KOPT-K1 (cell line): ENCODE measurements at regions not wholly inside any gene's neighbourhood (a gene's known extent, or its start where the extent isn't known, plus 50 kb on each side); places are given as distances from the start of the nearest gene placed in this dataset.

Source experiments
- H3K27ac ChIP-seq: fragments of 200-600 bp; sonication (generic); 2 replicates; pipeline ENCODE4 v1.5.1; 2016; ENCODE audit warnings: antibody characterized with exemption, mild to moderate bottlenecking, low read depth, low read length; ENCODE audit not compliant: poor library complexity, severe bottlenecking
- H3K36me3 ChIP-seq: fragments of 200-600 bp; sonication (generic); 2 replicates; pipeline ENCODE4 v1.5.1; 2017; ENCODE audit warnings: antibody characterized with exemption, mild to moderate bottlenecking, low read length, moderate library complexity; ENCODE audit not compliant: insufficient read depth
- H3K9me3 ChIP-seq: fragments of 200-600 bp; sonication (generic); 2 replicates; pipeline ENCODE4 v1.5.1; 2017; ENCODE audit warnings: antibody characterized with exemption, low read length, mild to moderate bottlenecking; ENCODE audit not compliant: insufficient read depth, poor library complexity, severe bottlenecking

GRCh38 chr2:149727927-149728326 lies 140.4 kb upstream of the MMADHC start:
- no peaks in the 10 kb centered on the region for H3K36me3 ChIP-seq
- no peaks in the 10 kb centered on the region for H3K9me3 ChIP-seq
- H3K27ac ChIP-seq: no peak overlapping the region

GRCh38 chr2:149725234-149725633 lies 137.7 kb upstream of the MMADHC start:
- H3K9me3 ChIP-seq: no peaks in the 10 kb centered on the region
- no peaks in the 10 kb centered on the region for H3K36me3 ChIP-seq
- no peak overlapping the region for H3K27ac ChIP-seq

GRCh38 chr2:149724091-149724490 lies 136.5 kb upstream of the MMADHC start:
- H3K36me3 ChIP-seq: no peaks in the 10 kb centered on the region
- no peaks in the 10 kb centered on the region for H3K9me3 ChIP-seq
- no peak overlapping the region for H3K27ac ChIP-seq

GRCh38 chr2:149720615-149721014 lies 133.0 kb upstream of the MMADHC start:
- no peaks in the 10 kb centered on the region for H3K36me3 ChIP-seq
- H3K27ac ChIP-seq: no peak overlapping the region
- H3K9me3 ChIP-seq: no peaks in the 10 kb centered on the region

- H3K36me3 ChIP-seq: no peaks in the 10 kb centered on the region
- no peaks in the 10 kb centered on the region for H3K9me3 ChIP-seq
- no peak overlapping the region for H3K27ac ChIP-seq
These were observed 132.1 kb upstream of the MMADHC start for GRCh38 chr2:149719695-149720094.

- H3K9me3 ChIP-seq: no peaks in the 10 kb centered on the region
- no peak overlapping the region for H3K27ac ChIP-seq
- no peaks in the 10 kb centered on the region for H3K36me3 ChIP-seq
These were observed 129.1 kb upstream of the MMADHC start for GRCh38 chr2:149716687-149717086.

GRCh38 chr2:149715894-149716293 lies 128.3 kb upstream of the MMADHC start:
- no peak overlapping the region for H3K27ac ChIP-seq
- no peaks in the 10 kb centered on the region for H3K36me3 ChIP-seq
- H3K9me3 ChIP-seq: no peaks in the 10 kb centered on the region

GRCh38 chr2:149715005-149715592 lies 127.5 kb upstream of the MMADHC start:
- no peaks in the 10 kb centered on the region for H3K9me3 ChIP-seq
- H3K27ac ChIP-seq: no peak overlapping the region
- no peaks in the 10 kb centered on the region for H3K36me3 ChIP-seq

- H3K9me3 ChIP-seq: no peaks in the 10 kb centered on the region
- no peak overlapping the region for H3K27ac ChIP-seq
- no peaks in the 10 kb centered on the region for H3K36me3 ChIP-seq
These were observed 122.1 kb upstream of the MMADHC start for GRCh38 chr2:149709496-149710263.

- Histone ChIP-seq H3K9me3 (no peaks in the 10 kb centered on the region), H3K36me3 (no peaks in the 10 kb centered on the region)
These were observed 115.7 kb upstream of the MMADHC start for GRCh38 chr2:149703281-149703680.

GRCh38 chr2:149702571-149702970 lies 115.0 kb upstream of the MMADHC start:
- H3K27ac ChIP-seq: no peak overlapping the region
- no peaks in the 10 kb centered on the region for H3K9me3 ChIP-seq
- no peaks in the 10 kb centered on the region for H3K36me3 ChIP-seq

More at GRCh38 chr2:149703281-149703680, 115.7 kb upstream of the MMADHC start:
- no peak overlapping the region for H3K27ac ChIP-seq

GRCh38 chr2:149701241-149701640 lies 113.7 kb upstream of the MMADHC start:
- Histone ChIP-seq H3K27ac (no peak overlapping the region), H3K9me3 (no peaks in the 10 kb centered on the region), H3K36me3 (no peaks in the 10 kb centered on the region)

- Histone ChIP-seq H3K27ac (no peak overlapping the region), H3K36me3 (no peaks in the 10 kb centered on the region), H3K9me3 (no peaks in the 10 kb centered on the region)
These were observed 105.4 kb upstream of the MMADHC start for GRCh38 chr2:149692961-149693396.

- Histone ChIP-seq H3K36me3 (no peaks in the 10 kb centered on the region), H3K9me3 (no peaks in the 10 kb centered on the region), H3K27ac (no peak overlapping the region)
These were observed 103.2 kb upstream of the MMADHC start for GRCh38 chr2:149690825-149691224.

- Histone ChIP-seq H3K36me3 (no peaks in the 10 kb centered on the region), H3K9me3 (no peaks in the 10 kb centered on the region), H3K27ac (no peak overlapping the region)
These were observed 99.5 kb upstream of the MMADHC start for GRCh38 chr2:149687052-149687427.
